ENCODE measurements at regions not wholly inside any gene's neighbourhood (a gene's known extent, or its start where the extent isn't known, plus 50 kb on each side); places are given as distances from the start of the nearest gene placed in this dataset.

- Histone ChIP-seq H3K36me3 (ENCODE audit: low read length) (no peaks in the 10 kb centered on the region), H3K4me2 (ENCODE audit: low read depth, low read length, poor library complexity, severe bottlenecking) (no peak overlapping the region), H3K27me3 (ENCODE audit: low read length) (no peaks in the 10 kb centered on the region), H3K27ac (ENCODE audit: low read depth, low read length) (no peak overlapping the region), H2AFZ (ENCODE audit: low read depth, low read length, severe bottlenecking) (no peak overlapping the region), H3K9ac (ENCODE audit: low read length) (no peak overlapping the region), H3K9me2 (replicated peaks; ENCODE audit: insufficient read depth, low read length) (no peaks in the 10 kb centered on the region), H3F3A (ENCODE audit: insufficient read depth) (no peaks in the 10 kb centered on the region), H3K9me3 (ENCODE audit: insufficient read depth, low read length) (no peaks in the 10 kb centered on the region), H3K79me2 (ENCODE audit: insufficient read depth, low read length) (no peaks in the 10 kb centered on the region), H4K20me1 (ENCODE audit: low read depth, low read length) (no peaks in the 10 kb centered on the region), H3K4me3 (ENCODE audit: insufficient read depth, low read length, poor library complexity, severe bottlenecking) (no peak overlapping the region)
- TF ChIP-seq CTCF (IDR thresholded peaks at IDR 0.05; ENCODE audit: insufficient read depth, low read length, poor library complexity, severe bottlenecking) (no peak), EZH2phosphoT487 (conservative IDR thresholded peaks at IDR 0.05; ENCODE audit: low read length) (no peak)
Observed at GRCh38 chr6:18693881-18694280, 306.7 kb downstream of the RNF144B start.

- no peaks in the 10 kb centered on the region for H3K9me2 ChIP-seq (replicated peaks; ENCODE audit: insufficient read depth, low read length)
- no peaks in the 10 kb centered on the region for H3K79me2 ChIP-seq (ENCODE audit: insufficient read depth, low read length)
- no peaks in the 10 kb centered on the region for H3K36me3 ChIP-seq (ENCODE audit: low read length)
- H3F3A ChIP-seq (ENCODE audit: insufficient read depth) = no peaks in the 10 kb centered on the region
- no peak for TF ChIP-seq CTCF (IDR thresholded peaks at IDR 0.05; ENCODE audit: insufficient read depth, low read length, poor library complexity, severe bottlenecking)
- TF ChIP-seq EZH2phosphoT487 (conservative IDR thresholded peaks at IDR 0.05; ENCODE audit: low read length) = no peak
- H3K27me3 ChIP-seq (ENCODE audit: low read length) = no peaks in the 10 kb centered on the region
- no peak overlapping the region for H3K4me2 ChIP-seq (ENCODE audit: low read depth, low read length, poor library complexity, severe bottlenecking)
- H2AFZ ChIP-seq (ENCODE audit: low read depth, low read length, severe bottlenecking) = no peak overlapping the region
- no peak overlapping the region for H3K4me3 ChIP-seq (ENCODE audit: insufficient read depth, low read length, poor library complexity, severe bottlenecking)
- no peaks in the 10 kb centered on the region for H3K9me3 ChIP-seq (ENCODE audit: insufficient read depth, low read length)
- no peaks in the 10 kb centered on the region for H4K20me1 ChIP-seq (ENCODE audit: low read depth, low read length)
- H3K9ac ChIP-seq (ENCODE audit: low read length) = no peak overlapping the region
- no peak overlapping the region for H3K27ac ChIP-seq (ENCODE audit: low read depth, low read length)
Observed at GRCh38 chr6:18703546-18703945, 316.4 kb downstream of the RNF144B start.

- no peak overlapping the region for H3K9ac ChIP-seq (ENCODE audit: low read length)
- H4K20me1 ChIP-seq (ENCODE audit: low read depth, low read length) = no peaks in the 10 kb centered on the region
- no peaks in the 10 kb centered on the region for H3K9me2 ChIP-seq (replicated peaks; ENCODE audit: insufficient read depth, low read length)
- H3K79me2 ChIP-seq (ENCODE audit: insufficient read depth, low read length) = no peaks in the 10 kb centered on the region
- H3K36me3 ChIP-seq (ENCODE audit: low read length) = no peaks in the 10 kb centered on the region
- H3K4me3 ChIP-seq (ENCODE audit: insufficient read depth, low read length, poor library complexity, severe bottlenecking) = no peak overlapping the region
- H2AFZ ChIP-seq (ENCODE audit: low read depth, low read length, severe bottlenecking) = no peak overlapping the region
- H3F3A ChIP-seq (ENCODE audit: insufficient read depth) = no peaks in the 10 kb centered on the region
- no peak overlapping the region for H3K27ac ChIP-seq (ENCODE audit: low read depth, low read length)
- no peaks in the 10 kb centered on the region for H3K9me3 ChIP-seq (ENCODE audit: insufficient read depth, low read length)
- no peak overlapping the region for H3K4me2 ChIP-seq (ENCODE audit: low read depth, low read length, poor library complexity, severe bottlenecking)
- no peaks in the 10 kb centered on the region for H3K27me3 ChIP-seq (ENCODE audit: low read length)
- TF ChIP-seq CTCF (IDR thresholded peaks at IDR 0.05; ENCODE audit: insufficient read depth, low read length, poor library complexity, severe bottlenecking) (no peak), EZH2phosphoT487 (conservative IDR thresholded peaks at IDR 0.05; ENCODE audit: low read length) (no peak)
Observed at GRCh38 chr6:18707714-18708439, 320.7 kb downstream of the RNF144B start.
